Epithelial cell of esophagus (primary cell): ENCODE measurements at regions not wholly inside any gene's neighbourhood (a gene's known extent, or its start where the extent isn't known, plus 50 kb on each side); places are given as distances from the start of the nearest gene placed in this dataset.
A peak's percentile ranks its signal among the peaks of the same experiment; 100 is the strongest.

Source experiments
- DNase-seq: peaks from one replicate; pipeline ENCODE4 v3.0.0; 2010; ENCODE audit warnings: low read depth
- H3K4me3 ChIP-seq: 2 replicates; pipeline ENCODE4 v1.5.1; 2011; ENCODE audit warnings: mild to moderate bottlenecking, low read length, control low read depth
- TF ChIP-seq, protein P1 (sequence below): IDR thresholded peaks from 2 replicates; pipeline ENCODE4 v1.5.1; 2011; ENCODE audit warnings: low read depth, mild to moderate bottlenecking, low read length, control low read depth, inconsistent platforms; ENCODE audit not compliant: insufficient read depth; ENCODE audit errors: missing control alignments

DNA sequence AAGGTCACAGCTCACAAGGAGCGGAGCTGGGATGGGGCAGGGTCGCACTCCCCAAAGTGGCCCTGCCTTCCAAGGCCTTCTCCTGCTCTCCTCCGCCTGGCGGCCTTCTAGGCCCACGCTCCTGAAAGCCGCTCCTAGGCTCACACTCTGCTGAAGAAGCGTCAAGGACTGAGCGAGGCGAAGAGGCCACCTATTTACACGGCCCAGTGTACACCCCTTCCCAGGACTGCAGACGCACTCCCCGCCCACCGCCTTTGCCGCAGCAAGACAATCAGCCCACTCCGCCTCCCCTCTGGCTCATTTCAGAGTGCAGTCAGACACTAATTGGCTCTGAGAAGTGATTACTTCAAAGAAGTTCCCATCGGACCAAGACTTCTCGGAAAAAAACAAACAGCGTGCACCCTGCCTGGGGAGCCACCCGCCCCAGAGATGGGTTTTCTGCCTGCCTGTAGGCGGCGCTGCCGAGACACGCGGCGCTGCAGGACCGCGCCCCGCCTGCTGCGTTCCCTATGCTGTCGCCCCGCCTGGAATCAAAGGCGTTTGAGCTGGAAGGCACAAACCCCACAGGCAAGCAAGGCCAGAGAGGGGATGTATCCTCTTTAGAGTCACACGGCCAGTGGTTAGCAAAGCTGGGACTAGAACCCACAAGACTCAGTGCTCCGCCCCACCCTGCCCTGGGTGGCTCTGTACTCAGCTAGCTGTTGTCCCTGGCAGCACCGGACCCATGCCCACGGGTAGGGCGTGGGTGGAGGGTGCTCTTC lies 414.8 kb downstream of the BUD13 start:
- TF ChIP-seq, protein P1, sequence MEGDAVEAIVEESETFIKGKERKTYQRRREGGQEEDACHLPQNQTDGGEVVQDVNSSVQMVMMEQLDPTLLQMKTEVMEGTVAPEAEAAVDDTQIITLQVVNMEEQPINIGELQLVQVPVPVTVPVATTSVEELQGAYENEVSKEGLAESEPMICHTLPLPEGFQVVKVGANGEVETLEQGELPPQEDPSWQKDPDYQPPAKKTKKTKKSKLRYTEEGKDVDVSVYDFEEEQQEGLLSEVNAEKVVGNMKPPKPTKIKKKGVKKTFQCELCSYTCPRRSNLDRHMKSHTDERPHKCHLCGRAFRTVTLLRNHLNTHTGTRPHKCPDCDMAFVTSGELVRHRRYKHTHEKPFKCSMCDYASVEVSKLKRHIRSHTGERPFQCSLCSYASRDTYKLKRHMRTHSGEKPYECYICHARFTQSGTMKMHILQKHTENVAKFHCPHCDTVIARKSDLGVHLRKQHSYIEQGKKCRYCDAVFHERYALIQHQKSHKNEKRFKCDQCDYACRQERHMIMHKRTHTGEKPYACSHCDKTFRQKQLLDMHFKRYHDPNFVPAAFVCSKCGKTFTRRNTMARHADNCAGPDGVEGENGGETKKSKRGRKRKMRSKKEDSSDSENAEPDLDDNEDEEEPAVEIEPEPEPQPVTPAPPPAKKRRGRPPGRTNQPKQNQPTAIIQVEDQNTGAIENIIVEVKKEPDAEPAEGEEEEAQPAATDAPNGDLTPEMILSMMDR: no peak
- no peak for DNase-seq
- H3K4me3 ChIP-seq: no peak overlapping the region

DNA sequence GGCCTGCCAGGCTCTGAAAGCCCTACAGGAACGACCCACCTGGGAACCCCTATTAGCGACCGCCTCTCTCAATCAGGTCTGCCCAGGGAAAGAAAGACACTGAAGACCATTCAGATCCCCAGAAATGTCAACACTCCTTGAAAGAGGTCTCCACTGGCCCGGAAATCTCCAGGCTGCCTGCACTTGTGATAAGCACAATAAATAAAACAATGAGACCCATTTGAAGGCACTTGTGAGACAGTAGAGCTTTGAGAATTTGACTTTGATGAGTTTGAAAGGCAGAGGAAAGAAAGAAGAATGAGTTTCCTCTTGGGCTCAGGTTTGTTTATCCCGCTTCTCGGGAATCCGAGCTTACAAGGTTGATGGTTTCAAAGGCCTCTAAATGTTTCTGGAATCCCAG lies 416.3 kb downstream of the BUD13 start:
- H3K4me3 ChIP-seq: no peak overlapping the region
- TF ChIP-seq, protein P1: no peak
- no peak for DNase-seq

DNA sequence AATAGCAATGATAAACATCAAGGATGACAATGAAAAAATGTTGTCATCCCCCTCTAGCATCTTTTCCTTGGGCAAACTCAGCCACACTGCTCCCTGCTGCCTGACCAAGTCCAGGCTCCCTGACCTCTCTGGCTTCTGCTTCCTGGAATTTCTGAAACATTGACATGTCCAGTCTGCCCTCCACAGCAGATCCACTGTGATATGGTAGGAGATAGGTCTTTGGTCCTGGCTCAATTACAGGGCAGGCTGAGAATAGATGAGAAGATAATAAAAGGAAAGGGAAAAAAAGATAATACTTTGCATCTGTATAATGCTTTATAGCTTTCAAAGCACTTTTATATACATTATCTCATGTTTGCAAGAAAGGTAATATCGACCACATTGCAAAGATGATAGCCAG lies 417.7 kb downstream of the BUD13 start:
- TF ChIP-seq, protein P1: no peak
- DNase-seq: no peak
- no peak overlapping the region for H3K4me3 ChIP-seq

DNA sequence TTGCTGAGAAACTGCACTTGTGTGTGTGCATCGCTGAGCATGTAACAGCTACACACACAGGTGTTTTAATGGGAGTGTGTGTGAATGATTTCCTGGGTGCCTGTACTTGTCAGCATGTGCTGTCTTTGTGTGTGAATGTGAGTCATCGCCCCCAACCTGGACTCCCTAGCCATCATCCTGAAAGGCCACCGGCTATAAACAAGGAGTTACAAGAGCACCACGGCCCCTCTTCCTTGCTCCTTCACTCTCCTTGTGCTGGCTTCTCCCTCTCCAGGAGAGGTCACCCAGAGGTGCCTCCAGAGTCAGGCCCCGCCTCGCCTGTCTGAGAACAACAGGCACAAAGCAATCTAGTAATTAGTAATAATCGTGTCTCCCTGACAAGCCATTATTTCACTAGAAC lies 419.2 kb downstream of the BUD13 start:
- peak; percentile 1 for DNase-seq
- H3K4me3 ChIP-seq: no peak overlapping the region
- TF ChIP-seq, protein P1: no peak

DNA sequence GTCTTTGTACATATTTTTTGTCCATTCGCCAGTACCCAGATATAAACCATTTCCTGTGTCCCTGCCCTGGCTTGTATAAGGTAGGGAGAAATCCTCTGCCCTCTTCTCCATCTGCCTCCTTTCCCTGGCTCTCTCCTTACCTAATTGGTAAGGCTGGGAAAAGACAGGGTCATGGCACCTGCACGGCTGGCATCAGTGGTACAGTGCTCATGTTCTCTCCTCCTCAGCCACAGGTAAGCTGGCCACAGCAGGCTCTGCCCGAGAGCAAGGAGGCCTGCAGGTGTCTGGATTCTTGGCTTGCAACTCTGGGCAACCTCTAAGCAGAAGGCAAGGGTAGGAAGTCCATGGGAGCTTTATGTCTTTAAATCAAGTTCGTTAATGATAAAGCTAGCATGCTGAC lies 419.9 kb downstream of the BUD13 start:
- no peak overlapping the region for H3K4me3 ChIP-seq
- TF ChIP-seq, protein P1: no peak
- DNase-seq: no peak

DNA sequence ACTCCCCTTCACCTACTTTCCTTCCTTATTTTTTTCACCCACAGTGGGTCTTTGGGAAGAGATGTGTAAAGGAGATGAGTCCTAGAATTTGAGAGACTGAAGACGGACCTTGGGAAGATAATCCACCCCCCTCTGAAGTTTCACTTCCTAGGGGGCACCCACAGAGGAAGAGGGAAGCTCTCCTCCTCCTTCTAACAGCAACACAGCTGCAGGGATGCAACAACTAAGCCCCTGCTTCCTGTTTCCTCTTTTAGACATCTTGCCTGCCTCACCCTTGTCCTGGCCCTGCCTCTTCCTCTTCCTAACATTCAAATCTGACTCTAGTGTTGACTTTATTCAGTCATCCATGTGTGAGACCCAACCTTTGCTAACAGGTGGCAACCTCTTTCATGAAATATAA lies 424.6 kb downstream of the BUD13 start:
- no peak overlapping the region for H3K4me3 ChIP-seq
- no peak for DNase-seq
- TF ChIP-seq, protein P1: no peak

DNA sequence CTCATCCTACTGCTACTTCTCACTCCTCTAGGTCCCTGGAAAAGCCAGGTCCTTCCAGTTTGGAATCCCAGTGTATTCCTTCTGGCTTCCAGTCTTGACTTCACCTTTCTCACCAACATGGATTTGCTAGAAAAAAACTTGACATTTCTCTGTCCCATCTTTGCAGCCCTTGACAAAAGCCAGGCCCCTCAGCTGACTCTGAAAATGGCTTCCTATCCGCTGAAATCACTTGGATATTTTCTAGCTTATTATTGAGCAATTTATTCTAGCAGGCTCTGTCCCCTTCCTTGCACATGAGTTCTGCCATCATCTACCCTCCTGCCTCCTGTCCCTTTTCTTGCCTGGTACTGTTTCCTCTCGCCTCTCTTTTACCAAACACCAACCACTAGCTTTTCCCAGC lies 427.2 kb downstream of the BUD13 start:
- no peak for DNase-seq
- TF ChIP-seq, protein P1: no peak
- no peak overlapping the region for H3K4me3 ChIP-seq
